ENCODE measurements at regions not wholly inside any gene's neighbourhood (a gene's known extent, or its start where the extent isn't known, plus 50 kb on each side); places are given as distances from the start of the nearest gene placed in this dataset.

DNA sequence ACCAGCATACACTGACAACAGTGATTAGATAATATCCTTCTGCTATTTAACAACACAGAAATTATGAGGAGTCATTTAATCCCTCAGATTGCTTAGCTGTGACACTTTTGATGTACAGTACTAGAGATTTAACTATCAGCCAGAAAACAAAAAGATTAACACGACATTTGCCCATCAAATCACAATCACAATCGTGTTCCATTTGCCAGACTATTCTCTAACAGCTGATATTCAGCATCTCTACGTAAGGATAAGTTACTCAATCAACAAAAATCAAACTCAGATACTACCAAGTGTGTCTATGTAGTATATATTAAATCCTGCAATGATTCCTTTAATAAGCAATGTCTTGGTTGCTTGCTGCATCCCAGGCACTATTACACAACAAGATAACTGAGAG lies 558.7 kb upstream of the USP15 start:
- TF ChIP-seq, protein P1, sequence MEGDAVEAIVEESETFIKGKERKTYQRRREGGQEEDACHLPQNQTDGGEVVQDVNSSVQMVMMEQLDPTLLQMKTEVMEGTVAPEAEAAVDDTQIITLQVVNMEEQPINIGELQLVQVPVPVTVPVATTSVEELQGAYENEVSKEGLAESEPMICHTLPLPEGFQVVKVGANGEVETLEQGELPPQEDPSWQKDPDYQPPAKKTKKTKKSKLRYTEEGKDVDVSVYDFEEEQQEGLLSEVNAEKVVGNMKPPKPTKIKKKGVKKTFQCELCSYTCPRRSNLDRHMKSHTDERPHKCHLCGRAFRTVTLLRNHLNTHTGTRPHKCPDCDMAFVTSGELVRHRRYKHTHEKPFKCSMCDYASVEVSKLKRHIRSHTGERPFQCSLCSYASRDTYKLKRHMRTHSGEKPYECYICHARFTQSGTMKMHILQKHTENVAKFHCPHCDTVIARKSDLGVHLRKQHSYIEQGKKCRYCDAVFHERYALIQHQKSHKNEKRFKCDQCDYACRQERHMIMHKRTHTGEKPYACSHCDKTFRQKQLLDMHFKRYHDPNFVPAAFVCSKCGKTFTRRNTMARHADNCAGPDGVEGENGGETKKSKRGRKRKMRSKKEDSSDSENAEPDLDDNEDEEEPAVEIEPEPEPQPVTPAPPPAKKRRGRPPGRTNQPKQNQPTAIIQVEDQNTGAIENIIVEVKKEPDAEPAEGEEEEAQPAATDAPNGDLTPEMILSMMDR (IDR thresholded peaks at IDR 0.05), result no peak
- no peak for TF ChIP-seq EZH2 (IDR thresholded peaks at IDR 0.05)
- no peak for TF ChIP-seq EZH2phosphoT487 (IDR thresholded peaks at IDR 0.05)
